Peyer's patch (tissue), 4 donors: ENCODE measurements at regions not wholly inside any gene's neighbourhood (a gene's known extent, or its start where the extent isn't known, plus 50 kb on each side); places are given as distances from the start of the nearest gene placed in this dataset.

Experiments used
- POLR2A ChIP-seq, 2 donors: fragments of 450-650 bp; IDR thresholded peaks; one replicate each; pipeline ENCODE4 v1.5.1; 2017; ENCODE audit warnings: antibody characterized with exemption in 2 of 2, mild to moderate bottlenecking in 2 of 2, moderate library complexity in 2 of 2
- TF ChIP-seq, protein P1 (sequence below), 6 experiments: fragments of 450-650 bp in 4 of 6; fragments of 200-600 bp in 2 of 6; sonication (generic) in 1 of 6; IDR thresholded peaks; one replicate each; pipeline ENCODE4 v1.5.1; 2017 to 2019; ENCODE audit warnings: antibody characterized with exemption in 6 of 6, mild to moderate bottlenecking in 3 of 6, moderate library complexity in 1 of 6

DNA sequence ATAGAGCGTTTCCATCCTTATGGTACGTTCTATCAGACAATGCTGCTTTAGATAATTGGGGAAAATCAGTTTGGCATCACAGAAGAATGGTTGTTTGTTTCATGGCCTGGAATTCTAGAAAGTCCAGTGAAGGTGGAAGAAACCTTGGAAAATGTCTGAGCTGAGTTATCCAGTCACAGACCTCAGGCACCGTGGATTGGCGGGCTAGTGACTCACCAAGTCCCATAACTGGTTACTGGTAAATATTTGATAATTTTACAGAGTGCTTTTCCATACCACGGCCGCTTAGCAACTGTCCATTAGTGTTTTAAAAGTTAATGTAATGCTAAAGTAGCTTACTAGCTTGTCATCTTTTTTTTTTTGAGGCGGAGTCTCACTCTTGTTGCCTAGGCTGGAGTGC, 99.4 kb downstream of the SLC35B3 start:
- TF ChIP-seq, protein P1, sequence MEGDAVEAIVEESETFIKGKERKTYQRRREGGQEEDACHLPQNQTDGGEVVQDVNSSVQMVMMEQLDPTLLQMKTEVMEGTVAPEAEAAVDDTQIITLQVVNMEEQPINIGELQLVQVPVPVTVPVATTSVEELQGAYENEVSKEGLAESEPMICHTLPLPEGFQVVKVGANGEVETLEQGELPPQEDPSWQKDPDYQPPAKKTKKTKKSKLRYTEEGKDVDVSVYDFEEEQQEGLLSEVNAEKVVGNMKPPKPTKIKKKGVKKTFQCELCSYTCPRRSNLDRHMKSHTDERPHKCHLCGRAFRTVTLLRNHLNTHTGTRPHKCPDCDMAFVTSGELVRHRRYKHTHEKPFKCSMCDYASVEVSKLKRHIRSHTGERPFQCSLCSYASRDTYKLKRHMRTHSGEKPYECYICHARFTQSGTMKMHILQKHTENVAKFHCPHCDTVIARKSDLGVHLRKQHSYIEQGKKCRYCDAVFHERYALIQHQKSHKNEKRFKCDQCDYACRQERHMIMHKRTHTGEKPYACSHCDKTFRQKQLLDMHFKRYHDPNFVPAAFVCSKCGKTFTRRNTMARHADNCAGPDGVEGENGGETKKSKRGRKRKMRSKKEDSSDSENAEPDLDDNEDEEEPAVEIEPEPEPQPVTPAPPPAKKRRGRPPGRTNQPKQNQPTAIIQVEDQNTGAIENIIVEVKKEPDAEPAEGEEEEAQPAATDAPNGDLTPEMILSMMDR (IDR thresholded peaks at IDR 0.05): no peak
- no peak for TF ChIP-seq POLR2A (IDR thresholded peaks at IDR 0.05)
